ENCODE measurements at regions not wholly inside any gene's neighbourhood (a gene's known extent, or its start where the extent isn't known, plus 50 kb on each side); places are given as distances from the start of the nearest gene placed in this dataset.

DNA sequence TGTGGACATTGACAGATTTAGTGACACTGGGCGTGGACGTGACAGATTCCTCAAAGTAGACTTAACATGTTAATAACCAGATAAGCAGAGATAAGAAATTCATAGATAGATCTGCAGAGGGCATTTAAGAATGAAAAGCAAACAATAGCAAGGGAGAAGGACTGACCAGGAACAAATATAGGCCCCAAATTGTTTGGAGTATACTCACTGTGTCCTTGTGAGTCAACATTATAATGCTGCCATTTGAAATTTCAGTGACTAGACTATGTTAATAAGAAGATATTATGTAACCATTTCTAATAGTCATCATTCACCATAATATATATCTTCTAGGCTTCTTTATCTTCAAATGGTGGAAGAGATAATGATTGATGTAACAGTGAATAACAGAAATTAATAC, 78.1 kb upstream of the SLC38A11 start:
- DNase-seq: no peak

GRCh38 chr2:165032559-165032958, 77.2 kb upstream of the SLC38A11 start:
- no peak for DNase-seq

- no peak for DNase-seq
Observed at GRCh38 chr2:165024199-165024598, 68.9 kb upstream of the SLC38A11 start.

GRCh38 chr2:165022781-165023180, 67.5 kb upstream of the SLC38A11 start:
- no peak for DNase-seq

DNA sequence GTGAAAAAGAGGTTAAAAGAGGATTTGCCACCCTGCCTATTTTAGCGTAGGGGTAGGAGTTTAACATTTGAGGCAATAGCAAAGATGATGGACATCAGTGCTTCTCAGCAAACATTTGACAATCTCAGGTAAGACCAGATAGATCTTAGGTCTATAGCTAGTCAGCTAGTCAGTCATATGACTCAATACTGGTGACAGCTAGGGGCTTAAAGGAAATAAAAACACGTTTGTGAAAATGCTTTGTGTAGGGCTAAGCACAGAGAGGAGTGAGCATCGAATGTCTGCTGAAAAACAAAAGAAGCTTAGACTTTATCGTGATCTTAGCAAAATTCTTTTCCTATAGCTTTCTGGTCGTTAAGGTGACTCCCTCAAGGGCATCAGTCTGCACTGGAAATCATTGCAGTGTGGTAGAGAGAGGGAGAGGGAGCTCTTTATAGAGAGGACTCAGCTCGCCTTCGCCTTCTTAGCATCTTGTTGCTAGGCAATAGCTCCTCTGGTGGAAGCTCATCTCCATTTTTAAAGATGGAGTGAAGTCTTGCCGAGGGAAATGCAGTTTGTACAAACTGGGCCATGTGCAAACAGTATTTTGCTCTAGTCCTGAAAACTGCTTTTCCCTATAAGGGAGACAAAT, 62.8 kb upstream of the SLC38A11 start:
- no peak for DNase-seq

- DNase-seq: no peak
Observed at GRCh38 chr2:165016772-165017411, 61.6 kb upstream of the SLC38A11 start.

- DNase-seq: peak; percentile 37
Observed at GRCh38 chr2:165015052-165015642, 59.8 kb upstream of the SLC38A11 start.

DNA sequence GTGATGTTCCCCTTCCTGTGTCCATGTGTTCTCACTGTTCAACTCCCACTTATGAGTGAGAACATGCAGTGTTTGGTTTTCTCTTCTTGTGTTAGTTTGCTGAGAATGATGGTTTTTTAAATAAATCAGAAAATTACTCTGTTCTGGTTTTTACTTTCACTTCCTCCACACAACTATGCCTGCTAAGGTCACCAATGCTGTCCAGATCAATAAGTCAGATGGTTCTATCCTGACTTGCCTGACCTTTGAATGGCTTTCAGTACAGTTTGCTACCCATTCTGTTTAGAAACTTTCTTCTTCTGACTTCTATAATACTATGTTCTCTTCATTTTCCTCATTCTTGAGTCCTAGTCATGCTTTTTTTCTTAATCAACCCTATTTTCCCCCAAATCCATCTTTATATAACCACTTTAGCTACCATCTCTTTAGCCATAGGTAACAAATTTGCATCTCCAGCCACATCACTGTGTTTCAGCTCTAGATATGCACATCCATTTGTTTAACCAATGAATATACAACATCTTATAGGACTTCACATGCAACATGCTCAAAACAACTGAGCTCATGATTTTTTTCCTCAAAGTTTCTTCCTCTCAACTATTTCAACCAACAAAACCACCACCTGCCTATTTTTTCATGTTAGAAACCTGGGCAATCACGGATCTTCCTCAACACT, 58.8 kb upstream of the SLC38A11 start:
- DNase-seq: no peak

GRCh38 chr2:165011199-165011598, 55.9 kb upstream of the SLC38A11 start:
- no peak for DNase-seq

DNA sequence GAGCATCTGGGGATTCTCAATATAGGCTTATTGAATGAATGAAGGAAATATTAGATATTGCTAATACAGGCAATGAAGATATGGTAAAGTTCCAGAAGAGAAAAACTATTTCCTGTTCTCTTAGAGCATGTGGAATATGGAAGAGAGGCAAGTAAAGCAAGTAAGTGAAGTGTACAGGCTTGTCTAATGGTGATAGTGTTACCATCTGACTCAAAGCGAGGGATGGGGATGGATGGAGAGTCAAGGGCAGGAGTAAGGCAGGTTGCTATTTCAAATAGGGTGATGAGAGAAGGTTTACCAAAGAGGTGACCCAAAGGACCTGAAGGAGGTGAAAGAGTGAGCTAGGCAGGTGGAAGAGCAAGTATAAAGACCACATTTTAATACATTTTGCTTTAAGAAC, 55.2 kb upstream of the SLC38A11 start:
- no peak for DNase-seq

- DNase-seq: no peak
Observed at GRCh38 chr2:165009466-165009865, 54.1 kb upstream of the SLC38A11 start.

- no peak for DNase-seq
Observed at GRCh38 chr2:165008730-165009315, 53.5 kb upstream of the SLC38A11 start.

- DNase-seq: no peak
Observed at GRCh38 chr2:165007161-165007744, 51.9 kb upstream of the SLC38A11 start.
